ENCODE measurements at regions not wholly inside any gene's neighbourhood (a gene's known extent, or its start where the extent isn't known, plus 50 kb on each side); places are given as distances from the start of the nearest gene placed in this dataset.

DNA sequence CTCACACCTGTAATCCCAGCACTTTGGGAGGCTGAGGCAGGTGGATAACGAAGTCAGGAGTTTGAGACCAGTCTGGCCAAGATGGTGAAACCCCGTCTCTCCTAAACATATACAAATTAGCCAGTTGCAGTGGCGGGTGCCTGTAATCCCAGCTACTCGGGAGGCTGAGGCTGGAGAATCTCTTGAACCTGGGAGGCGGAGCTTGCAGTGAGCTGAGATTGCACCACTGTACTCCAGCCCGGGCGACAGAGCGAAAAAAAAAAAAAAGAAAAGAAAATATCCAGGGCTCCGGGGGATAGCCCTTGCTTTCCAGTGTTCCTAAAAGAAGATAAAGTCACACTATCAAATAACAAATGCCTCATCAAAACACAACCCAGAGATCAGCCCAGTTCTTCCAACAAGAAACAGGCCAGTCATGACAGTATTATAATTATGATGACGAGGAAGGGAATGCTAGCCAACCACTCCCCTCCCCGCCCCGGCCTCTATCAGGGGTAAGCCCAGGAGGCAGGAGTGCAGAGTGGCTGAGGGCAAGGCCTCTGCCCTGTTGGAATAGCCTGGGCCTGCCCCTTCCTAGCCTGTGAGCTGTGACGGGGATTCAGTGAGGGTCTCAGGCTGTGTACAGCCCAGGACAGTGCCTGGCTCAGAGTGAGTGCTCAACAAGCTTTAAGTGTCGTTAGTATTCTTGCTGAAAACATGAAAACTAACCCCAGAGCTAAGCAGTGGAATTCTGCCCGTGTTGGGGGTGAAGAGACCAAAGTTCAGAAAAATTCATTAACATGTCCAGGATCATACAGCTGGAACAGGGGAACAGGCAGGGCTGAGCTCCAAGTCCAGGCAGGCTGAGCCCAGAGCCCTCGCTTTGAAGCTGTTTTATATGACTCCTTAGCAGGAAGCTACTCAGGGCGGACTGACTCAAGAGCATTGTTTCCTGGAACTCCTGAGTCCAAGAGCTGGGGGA lies 54.3 kb downstream of the FAM241B start:
- DNase-seq (ENCODE audit: extremely low read depth in 1 of 11, low read depth in 9 of 11, low spot score in 4 of 11), result peak in 3 of 11 donors; percentile 21 to 54 (median 29)

DNA sequence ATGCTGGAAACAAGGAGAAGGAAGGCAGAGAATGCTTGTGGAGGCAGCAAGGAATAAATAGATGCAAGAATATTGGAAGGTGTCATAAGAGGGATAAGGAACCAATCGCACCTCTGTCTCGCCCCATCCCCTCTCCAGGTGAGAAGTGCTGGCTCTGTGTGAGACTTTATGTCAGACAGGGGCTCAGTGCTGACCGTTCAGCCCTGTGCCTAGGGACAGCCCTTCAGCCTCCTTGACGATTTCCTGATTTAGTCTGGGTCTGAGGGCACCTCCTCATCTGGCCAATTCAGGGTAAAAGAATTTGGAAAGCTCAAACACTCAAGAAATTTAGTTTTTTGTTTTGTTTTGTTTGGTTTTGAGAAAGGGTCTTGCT lies 54.9 kb downstream of the FAM241B start:
- DNase-seq (ENCODE audit: extremely low read depth in 1 of 11, low read depth in 9 of 11, low spot score in 4 of 11), result no peak

GRCh38 chr10:69685426-69685801 lies 55.4 kb downstream of the FAM241B start:
- DNase-seq (ENCODE audit: extremely low read depth in 1 of 11, low read depth in 9 of 11, low spot score in 4 of 11), result no peak

DNA sequence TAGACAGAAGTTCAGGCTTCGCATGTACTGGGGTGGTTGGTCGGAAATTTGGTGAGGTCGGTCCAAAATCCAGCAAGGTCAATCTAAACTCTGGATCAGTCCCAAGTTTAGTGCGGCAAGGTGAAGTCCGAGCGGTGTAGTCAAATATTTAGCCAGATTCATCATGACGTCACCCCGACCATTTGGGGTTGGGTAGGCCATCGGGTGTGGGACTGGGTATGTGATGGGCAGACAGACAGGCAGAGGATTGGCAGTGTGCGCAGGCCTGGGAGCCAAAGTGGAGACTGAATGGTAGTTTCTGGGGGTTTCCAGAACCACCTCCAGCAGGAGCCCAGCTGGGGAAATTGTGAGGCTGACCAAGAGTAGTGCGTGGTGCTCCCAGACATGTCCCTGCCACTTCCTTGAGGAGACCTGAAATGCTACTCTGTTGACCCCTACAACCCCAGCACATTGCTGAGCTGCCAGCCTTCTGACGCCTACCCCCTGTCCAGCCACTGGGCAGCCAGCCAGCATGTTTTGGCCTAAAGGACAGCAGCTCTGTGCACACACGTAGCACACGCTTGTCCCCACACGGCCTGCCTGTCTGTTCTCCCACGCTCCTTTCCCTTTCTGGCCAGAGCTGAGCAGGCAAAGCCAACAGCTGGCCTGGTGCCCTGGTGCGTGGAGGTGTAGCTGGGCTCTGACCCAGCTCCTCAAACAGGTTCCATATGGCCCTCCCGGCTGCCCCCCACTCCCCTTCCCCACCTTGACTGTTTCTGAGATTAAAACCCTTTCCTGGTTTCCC lies 55.9 kb downstream of the FAM241B start:
- DNase-seq (ENCODE audit: extremely low read depth in 1 of 11, low read depth in 9 of 11, low spot score in 4 of 11), result peak in 5 of 11 donors; percentile 28 to 59 (median 31)

GRCh38 chr10:69686866-69687265 lies 56.8 kb downstream of the FAM241B start:
- DNase-seq (ENCODE audit: extremely low read depth in 1 of 11, low read depth in 9 of 11, low spot score in 4 of 11), result no peak

GRCh38 chr10:69687426-69687825 lies 57.4 kb downstream of the FAM241B start:
- DNase-seq (ENCODE audit: extremely low read depth in 1 of 11, low read depth in 9 of 11, low spot score in 4 of 11), result no peak

DNA sequence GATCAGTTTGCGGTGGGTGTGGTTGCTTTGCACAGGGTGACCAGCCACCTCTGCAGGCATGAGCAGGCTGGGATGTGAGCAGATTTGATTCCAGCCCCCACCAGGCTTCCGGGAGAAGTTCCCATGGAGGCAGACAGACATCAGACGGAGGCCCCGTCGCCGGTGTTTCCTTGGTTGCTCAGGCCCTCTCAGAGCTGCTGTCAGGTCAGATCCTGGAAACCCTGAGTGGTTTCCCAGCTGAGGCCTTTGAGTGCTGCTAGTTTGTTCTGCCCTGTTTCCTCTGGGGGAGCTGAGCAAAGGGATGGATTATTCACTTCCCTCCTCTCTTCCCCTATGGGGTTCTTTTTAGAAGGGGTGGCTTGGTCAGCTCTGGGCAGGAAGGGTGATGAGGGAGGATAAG lies 62.2 kb downstream of the FAM241B start:
- no peak for DNase-seq (ENCODE audit: extremely low read depth in 1 of 11, low read depth in 9 of 11, low spot score in 4 of 11)

- DNase-seq (ENCODE audit: extremely low read depth in 1 of 11, low read depth in 9 of 11, low spot score in 4 of 11), result no peak
Measured at GRCh38 chr10:69692891-69693290, 62.8 kb downstream of the FAM241B start.

DNA sequence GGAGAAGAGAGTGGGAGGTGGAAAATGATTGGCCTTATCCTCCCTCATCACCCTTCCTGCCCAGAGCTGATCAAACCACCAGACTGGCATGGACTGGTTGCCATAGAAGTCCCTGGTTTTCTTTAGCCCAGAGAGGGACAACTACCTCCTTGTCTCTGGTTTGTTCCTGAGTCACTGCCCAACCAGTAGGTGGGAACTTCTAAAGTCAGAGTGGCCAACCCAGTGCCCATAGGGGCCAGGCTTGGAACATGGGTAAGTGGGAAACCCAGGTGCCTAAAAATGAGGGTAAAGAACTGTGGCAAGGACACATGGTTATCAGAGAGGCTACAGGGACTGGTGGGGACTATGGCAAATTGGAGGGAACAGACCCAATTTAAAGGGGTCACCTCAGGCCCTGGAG lies 63.8 kb downstream of the FAM241B start:
- no peak for DNase-seq (ENCODE audit: extremely low read depth in 1 of 11, low read depth in 9 of 11, low spot score in 4 of 11)

DNA sequence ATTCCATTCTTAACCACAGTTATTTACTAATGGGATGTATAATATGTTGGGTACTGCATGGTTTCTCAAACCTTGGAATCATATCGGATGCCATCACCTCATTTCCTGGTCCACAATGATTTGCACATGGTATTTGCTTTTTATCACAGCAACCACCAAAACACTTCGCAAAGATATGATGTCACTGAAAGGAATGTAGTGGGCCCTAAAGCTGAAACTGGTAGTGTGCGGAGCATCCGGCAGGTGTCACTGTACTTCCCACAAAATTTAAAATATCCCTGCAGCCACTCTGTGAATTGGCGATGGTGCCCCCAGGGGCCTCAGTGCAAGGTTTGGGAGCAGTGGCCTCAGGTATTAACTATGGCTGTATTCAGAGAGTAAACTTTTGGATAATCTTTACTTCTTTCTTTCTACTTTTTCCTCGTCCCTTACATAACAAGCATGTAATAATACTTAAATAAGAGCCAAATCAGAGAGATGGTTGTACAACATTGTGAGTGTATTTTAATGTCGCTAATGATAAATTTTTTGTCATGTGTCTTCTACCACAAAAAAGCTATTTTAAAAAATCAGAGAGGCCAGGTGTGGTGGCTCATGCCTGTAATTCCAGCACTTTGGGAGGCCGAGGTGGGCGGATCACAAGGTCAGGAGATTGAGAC lies 66.2 kb downstream of the FAM241B start:
- peak in 3 of 11 donors; percentile 27 to 57 (median 30) for DNase-seq (ENCODE audit: extremely low read depth in 1 of 11, low read depth in 9 of 11, low spot score in 4 of 11)

- no peak for DNase-seq (ENCODE audit: extremely low read depth in 1 of 11, low read depth in 9 of 11, low spot score in 4 of 11)
Measured at GRCh38 chr10:69697006-69697405, 67.0 kb downstream of the FAM241B start.

DNA sequence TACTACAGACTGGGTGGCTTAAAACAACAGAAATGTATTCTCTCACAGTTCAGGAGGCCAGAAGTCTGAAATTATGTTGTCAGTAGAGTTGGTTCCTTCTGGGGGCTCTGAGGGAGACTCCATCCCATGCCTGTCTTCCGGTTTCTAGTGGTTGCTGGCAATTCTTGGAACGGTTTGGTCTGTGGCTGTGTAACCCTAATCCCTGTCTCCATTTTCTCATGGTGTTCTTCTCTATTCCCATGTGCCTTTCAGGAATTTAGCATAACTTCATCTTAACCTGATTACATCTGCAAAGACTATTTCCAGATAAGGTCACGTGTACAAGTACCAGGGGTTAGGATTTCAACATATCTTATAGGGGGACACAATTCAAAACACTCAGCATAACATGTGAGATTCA lies 73.2 kb downstream of the FAM241B start:
- DNase-seq (ENCODE audit: extremely low read depth in 1 of 11, low read depth in 9 of 11, low spot score in 4 of 11), result no peak

DNA sequence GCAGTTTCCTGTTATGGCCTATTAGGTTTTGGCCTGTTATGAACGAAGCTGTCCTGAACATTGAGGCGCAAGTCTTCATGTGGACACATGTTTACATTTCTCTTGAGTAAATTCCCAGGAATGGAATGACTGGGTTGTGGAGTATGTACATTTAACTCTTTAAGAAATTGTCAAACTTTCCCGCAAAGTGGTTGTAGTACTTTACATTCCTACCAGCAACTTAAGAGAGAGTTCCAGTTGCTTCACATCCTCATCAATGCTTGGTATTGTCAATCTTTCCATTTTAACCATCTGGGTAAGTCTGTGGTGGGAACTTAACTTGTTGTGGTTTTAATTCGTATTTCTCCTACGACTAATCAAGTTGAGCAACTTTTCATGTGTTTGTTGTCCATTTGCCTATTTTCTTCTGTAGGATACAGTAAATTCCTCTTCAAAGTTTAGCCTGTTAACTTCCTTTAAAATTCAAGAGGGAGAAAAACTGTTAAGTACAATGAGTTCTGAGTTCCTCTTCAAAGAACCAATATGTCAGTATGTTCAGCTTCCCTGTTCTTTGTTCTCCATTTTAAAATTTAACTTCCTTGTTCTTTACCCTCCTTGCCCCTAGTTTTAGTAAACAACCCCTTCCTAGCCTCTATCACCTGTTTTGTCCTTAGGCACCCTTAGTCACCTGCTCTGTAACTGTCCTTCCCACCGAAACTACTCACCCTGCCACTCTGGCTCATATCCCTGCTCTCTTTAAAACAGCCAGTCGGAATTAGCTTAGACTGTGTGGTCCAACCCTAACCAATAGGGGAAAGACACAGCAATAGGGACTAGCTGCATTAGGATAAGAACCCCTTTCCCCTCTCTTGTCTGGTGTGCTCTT lies 74.0 kb downstream of the FAM241B start:
- no peak for DNase-seq (ENCODE audit: extremely low read depth in 1 of 11, low read depth in 9 of 11, low spot score in 4 of 11)

GRCh38 chr10:69709366-69709941 lies 79.4 kb downstream of the FAM241B start:
- no peak for DNase-seq (ENCODE audit: extremely low read depth in 1 of 11, low read depth in 9 of 11, low spot score in 4 of 11)

DNA sequence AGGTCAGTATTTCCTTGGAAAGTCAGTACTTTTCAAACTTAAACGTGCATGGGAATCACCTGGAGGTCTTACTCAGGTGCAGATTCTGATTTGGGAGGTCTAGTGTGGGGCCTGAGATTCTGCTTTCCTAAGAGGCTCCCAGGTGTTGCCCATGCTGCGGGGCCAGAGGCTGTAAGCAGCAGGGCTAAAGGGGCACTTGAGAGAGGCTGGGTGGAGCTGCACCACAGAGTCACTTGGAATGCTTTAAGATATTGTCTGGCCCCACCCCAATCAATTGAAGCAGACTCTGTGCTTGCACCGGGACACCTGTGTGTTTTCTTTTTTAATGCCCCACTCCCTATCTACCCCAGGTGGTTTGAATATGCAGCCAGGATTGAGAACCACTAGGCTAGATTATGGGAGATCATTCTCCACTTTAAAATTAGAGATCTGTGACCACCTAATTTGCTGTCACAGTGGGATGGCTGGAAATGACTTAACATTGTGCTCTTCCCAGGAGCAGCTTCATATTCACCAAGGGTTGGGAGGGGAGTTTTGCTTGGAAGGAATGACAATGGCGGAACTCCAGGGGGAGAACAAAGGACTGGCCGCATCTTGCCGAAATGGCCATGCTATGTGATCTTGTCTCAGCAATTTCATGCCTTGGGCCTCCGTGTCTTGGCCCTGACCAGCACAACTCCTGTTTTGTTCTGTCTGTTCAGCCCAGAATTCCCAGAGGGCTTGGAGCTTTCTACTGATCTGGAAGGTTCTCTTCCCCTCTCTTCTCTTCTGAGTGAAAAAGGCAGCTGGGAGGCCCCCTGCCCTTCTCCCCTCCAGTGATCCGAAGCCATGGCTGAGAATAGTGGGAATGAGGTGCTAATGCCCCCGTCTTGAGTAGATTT lies 80.2 kb downstream of the FAM241B start:
- no peak for DNase-seq (ENCODE audit: extremely low read depth in 1 of 11, low read depth in 9 of 11, low spot score in 4 of 11)

GRCh38 chr10:69712342-69712741 lies 82.3 kb downstream of the FAM241B start:
- DNase-seq (ENCODE audit: extremely low read depth in 1 of 11, low read depth in 9 of 11, low spot score in 4 of 11), result peak in 3 of 11 donors; percentile 43 to 60 (median 51)

DNA sequence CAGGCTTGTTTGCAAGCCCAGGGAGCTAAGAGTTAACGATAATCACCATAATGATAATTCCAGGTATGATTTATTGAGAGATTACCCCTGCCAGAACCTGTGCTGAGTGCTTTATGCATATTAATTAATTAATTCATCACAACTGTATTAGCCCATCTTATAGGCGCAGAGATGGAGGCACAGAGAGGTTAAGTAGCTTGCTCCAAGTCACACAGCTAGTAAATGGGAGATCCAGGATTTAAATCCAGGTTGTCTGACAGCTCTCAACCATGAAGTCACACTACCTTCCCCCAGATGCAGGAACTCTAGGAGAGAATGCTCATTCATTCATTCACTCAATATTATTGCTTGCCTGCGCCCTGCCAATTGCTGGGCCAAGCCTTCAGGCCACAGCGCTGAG lies 84.5 kb downstream of the FAM241B start:
- no peak for DNase-seq (ENCODE audit: extremely low read depth in 1 of 11, low read depth in 9 of 11, low spot score in 4 of 11)

Data from renal cortex interstitium (tissue), 11 donors.